Activated CD4-positive, alpha-beta T cell treated with anti-CD3 and anti-CD28 coated beads, Interleukin-2, Interleukin-4, amounts not matched to agents 100 ng/mL and 50 ng/mL, durations not matched to agents 16 hours and 8 hours (primary cell): ENCODE measurements at regions not wholly inside any gene's neighbourhood (a gene's known extent, or its start where the extent isn't known, plus 50 kb on each side); places are given as distances from the start of the nearest gene placed in this dataset.

Experiments used
- DNase-seq: peaks from one replicate; pipeline ENCODE4 v3.0.0-alpha.2; 2020; ENCODE audit warnings: low spot score

DNA sequence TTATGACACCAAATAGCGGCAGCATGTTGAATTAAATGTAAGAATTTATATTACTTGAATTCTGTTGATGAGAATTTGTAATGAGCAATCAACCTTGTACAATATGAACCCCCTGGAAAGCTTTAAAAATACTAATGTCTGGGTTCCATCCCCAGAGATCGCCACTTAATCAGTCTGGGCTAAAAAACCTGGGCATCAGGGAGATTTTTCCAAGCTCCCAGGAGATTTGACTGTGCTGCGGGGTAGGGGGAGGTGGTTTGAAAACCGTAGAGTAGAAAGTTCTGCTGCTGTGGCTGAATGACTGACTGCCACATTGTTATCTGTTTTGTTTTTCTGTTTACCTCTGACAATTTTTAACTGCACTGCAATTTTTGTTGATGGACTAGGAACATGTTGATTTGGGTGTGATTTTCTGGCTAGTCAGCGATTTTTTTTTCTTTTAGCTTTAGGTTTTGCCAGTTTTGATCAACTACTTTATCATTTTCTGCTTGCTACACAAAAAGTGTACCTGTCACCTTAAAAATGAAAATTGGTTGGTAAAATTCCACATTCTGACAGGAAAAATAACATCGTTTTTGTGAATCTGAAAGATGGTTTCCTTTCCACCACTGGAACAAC, 79.3 kb downstream of the PCTP start:
- DNase-seq, result no peak

DNA sequence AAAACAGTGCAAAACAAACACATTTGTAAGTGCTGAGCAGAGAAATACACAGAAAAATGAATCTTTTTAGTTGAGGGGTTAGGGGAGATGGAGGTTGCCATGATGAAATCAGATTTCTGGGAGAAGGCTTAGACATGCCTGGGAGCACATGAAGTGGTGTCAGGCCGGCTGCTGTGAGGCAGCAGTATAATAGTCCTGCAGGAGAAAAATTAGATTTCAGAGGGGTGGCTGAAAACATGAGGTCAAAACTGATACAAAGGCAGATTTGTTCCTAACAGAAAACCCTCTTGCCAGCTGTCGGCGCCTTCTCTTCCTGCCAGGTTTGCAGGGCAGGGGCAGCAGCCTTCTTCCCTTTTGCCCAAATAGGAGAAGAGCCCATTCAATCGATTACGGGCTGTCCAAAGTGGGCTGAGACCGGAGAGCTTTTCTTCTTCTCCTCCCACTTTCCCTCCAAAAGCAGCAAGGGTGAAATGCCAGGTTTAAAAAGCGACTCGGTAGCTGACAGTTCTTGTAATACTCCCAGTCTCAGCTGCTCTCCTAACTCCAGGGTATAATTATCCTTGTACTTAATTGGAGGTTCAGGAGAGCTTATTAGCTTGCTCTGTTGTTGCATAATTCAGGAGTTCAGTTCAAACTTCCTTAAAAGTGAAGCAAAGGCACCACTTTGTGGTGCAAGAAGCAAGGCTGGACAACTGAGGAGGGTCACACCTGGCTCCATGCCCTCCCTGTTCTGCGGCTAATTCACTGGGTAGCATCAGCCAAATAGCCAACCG, 80.0 kb downstream of the PCTP start:
- no peak for DNase-seq

DNA sequence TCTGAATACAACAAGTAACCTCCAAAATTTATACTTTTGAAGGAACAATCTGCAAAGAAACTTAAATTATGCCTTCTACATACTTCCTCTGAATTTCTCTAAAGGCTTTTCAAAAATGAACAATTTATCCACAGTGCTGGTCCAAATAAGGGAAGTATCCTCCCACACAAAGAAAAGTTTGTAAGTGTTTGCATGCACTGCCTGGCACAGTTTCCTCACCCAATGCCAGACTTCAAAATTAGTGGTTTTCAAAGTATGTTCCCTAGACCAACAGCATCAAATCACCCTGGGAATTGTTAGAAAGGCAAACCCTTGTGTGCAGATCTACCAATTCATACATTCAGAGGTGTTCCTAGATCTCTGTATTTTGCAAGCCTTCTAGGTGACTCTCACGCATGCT, 82.5 kb downstream of the PCTP start:
- DNase-seq, result no peak

DNA sequence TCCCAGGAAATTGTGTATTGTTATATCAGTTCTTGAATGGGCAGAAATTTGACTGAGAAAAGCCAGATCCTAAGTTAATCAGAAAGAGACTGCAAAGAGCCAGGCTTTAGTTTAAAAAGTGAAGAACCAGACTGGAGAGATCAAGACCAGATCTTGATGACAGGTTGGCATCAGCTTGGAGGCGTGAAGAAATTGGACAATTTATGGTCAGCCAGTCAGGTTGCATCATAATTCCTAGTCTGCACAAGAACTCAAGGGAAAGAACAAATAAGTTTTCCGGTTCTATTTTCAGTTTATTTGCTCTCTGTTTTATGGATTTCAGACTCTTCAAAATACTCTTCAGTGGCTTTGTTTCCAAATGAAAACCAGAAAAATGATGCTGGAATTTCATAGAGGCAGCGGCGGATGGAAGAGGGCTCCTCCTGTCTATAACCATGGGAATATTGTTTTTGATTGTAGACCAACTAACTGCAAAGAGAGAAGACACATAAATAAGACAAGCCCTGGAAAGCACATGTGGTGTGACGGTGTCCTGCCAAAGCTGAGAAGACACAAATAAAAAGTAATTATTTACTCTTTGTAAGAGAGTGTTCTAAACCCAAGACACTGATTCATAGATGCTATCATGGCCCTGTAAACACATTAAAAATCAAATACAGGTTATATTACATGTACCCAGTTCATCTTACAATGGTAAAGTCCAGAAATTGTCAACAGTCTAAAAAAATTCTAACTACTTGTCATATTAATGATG, 91.7 kb downstream of the PCTP start:
- DNase-seq, result no peak

DNA sequence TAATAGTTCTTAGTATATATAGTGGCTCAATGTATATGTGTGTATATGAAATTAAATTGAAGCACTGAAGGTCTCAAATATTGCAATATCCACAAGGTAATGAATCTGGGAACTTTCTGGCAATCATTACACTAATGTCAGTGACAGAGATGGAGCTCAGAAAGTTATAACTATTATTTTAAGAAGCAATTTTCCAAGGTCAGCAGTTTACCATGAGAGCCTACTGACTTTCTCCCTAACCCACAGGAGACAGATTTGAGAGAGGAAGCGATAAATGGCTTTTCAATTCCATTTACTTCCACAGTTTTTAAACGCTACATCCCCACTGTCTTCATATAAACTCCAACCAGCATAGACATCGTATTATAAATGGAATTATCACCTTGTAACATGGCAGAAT, 92.9 kb downstream of the PCTP start:
- DNase-seq, result no peak

DNA sequence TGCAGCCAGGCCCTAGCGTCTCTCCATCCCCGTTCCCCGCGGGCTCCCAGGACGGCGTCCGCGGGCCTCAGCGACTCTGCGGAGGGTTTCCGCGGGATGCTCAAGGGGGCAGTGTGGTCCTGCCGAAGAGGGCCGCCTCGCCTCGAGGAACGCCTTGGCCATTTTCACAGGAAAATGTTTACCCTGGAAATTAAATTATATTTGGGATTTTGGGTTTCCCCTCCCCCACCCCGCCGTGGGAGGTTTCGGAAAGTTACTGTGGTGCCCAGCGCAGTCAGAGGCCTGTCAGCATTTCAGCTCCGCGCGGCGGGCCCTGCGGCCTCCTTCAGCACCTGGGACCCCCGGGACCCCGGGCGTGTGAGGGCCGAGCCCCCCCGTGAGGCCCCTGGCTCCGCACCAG, 94.5 kb downstream of the PCTP start:
- peak; percentile 3 for DNase-seq

DNA sequence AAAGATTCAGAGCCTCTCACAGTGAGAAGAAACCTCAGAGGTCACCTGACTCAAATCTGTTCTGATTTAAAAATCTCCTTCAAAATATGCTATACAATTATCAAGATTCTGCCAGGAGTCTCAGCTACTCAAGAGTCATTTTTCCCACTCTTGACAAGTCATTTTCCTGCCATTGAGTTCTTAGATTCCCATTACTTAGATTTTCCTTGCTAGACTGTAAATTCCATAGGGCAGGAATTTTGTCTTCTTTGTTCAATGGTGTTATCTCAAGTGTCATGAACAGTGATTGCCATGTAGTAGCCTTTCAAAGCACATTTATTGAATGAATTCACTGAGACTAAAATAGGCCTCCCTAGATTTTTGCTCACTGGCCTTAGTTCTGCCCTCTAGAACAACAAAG, 95.9 kb downstream of the PCTP start:
- no peak for DNase-seq

DNA sequence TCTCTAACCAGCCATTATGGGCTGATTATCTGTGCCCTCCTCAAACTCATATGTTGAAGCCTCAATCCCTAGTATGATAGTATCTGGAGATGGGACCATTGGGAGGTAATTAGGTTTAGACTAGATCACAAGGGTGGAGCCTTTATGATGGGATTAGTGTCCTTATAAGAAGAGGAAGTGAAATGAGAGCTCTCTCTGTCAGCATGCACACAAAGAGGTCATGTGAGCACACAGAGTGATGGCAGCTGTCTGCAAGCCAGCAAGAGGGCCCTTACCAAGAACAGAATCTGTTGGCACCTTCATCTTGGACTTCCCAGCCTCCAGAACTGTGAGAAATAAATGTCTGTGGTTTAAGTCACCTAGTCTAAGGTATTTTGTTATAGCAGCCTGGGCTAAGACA, 101.9 kb downstream of the PCTP start:
- no peak for DNase-seq

DNA sequence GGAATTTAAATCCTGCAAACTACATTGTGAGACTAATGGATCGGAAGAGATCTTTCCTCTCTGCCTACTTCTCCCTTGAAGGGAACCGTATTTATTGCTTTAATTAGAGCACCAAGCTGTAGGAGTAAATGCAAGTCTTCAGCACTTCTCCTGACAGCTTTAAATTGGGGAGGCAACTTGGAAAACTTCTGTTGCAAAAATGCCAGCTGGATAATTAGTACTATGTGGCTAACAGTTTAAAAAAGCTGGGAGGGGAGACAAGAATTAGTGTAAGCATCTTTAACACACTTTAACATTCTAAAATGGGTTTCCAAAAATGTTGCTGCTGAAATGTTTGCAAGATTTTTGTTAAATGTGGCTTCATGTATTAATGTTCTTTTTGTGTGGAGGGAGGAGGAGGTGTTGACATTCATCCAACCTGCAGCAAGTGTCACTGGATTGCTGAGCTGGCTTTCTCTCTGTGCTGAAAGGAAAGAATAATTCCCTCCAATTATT, 108.5 kb downstream of the PCTP start:
- no peak for DNase-seq

DNA sequence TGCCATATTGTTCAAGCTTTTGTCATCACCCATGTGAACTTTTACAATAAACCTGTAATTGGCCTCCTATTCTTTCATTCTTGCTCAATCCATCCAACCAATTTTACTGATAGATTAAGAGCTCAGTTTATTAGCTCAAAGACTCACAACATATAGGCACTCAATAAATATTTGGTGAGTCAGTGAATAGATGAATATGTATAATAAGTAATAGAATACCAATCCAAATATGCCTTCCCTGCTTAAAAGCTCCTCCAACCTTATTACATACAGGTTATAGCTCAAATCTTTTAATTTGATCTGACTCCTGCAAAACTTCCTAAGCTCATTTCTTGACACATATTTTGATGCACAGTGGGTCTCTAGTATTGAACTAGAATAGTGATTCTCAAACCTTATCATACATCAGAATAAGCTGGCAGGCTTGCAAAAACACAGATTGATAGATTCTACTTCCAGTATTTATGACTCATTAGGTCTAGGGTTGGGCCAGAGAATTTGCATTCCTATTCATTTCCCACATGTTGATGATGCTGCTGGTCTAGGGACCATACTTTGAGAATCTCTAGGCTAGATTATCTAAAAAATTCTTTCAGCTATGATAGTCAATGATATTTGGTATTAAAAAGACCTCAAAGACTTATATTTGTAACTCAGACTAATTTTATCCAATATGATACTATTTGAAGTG, 114.4 kb downstream of the PCTP start:
- no peak for DNase-seq

DNA sequence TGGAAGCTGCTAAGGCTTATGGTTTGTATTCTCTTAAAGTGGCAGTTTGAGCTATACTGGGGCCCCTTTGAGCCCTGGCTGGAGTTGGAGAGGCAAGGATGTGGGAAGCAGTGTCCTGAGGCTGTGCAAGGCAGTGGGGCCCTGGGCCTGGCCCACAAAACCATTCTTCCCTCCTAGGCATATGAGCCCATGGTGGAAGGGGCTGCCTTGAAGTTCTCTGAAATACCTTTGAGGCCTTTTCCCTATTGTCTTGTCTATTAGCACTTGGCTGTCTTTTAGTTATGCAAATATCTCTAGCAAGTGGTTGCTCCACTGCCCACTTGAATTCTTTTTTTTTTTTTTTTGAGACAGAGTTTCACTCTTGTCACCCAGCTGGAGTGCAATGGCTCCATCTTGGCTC, 119.2 kb downstream of the PCTP start:
- DNase-seq, result no peak

DNA sequence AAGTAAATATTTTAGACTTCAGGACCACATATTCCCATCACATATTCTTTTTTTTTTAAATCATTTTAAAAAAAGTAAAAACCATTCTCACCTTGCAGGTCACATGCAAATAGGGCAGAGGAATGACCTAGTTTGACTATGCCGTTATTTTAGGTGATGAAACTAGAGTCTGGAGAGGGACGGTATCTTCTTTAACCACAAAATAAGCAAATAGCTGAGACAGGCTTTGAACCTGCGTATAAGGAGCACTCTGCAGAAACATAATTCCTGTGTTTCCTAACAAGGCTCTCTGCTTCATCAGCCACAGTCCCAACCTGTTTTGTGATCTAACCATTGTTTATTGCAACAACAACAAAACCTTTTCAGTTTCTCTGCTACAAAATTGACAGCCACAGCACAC, 121.5 kb downstream of the PCTP start:
- no peak for DNase-seq

DNA sequence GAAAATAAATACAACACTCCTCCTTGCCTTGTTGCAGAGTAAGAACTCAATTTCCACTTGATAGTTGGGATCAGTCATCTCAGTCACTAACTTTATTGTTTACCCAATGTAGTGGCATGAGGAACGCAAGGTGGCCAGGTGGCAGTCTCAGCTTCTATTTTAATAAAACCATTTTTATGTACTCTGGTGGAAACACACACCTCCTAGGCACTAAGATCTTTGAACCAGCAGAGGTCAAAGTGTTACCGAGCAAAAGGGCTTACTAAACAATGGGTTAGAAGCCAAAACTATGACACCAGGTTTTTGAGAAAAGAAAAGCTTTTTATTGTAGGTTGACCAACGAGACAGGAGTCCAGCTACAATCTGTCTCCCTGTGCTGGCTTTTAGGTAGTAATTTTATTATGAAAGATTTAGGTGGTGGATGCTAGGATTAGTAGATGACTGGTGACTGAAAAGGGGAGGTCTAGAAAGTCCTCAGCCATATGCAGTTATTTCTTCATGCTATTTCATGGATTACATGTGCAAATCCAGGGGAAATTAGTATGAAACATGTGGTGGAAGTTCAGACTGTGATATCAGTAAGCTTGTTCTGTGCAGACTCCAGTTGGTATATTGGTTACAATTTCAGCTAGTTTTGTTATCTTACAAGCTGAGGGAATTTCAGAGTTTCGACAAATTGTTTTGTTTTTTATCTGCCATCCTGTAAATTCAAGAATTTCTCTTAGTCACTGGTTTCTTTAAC, 122.3 kb downstream of the PCTP start:
- DNase-seq, result no peak

DNA sequence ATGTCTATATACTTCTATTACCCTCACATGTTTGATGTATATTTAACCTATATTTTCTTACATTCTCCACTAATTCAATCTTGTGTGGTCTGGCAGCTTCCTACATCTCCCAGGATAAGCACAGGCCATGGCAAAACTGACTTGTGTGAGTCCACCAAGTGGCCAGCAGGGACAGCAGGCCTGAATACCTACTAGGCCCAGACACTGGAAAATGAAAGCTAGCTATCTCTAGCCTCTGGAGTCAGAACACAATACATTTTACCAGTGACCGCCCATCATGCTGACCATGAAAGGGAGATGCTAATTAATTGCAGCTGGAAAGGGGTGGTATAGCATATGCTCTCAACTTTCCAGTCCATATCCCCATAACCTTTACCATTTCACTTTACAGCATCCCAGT, 132.3 kb downstream of the PCTP start:
- DNase-seq, result no peak

DNA sequence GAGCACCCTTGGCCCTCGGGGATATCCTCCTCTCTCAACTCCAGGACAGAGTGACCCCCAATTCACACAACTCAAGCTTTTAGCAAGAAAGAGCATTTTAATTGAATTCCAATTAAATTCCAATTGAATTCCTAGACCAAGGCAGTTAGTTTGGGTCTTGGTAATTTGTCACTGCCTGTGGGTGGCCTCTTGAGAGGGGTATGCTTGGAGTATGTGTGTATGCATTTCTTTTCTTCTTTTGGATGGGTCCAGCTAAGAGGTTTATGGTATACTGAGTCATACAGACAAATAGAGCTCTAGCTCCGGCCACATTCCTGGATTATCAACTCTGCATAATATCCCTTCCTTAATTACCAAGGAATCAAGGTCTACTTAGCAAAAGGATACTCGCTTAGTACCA, 136.7 kb downstream of the PCTP start:
- no peak for DNase-seq

DNA sequence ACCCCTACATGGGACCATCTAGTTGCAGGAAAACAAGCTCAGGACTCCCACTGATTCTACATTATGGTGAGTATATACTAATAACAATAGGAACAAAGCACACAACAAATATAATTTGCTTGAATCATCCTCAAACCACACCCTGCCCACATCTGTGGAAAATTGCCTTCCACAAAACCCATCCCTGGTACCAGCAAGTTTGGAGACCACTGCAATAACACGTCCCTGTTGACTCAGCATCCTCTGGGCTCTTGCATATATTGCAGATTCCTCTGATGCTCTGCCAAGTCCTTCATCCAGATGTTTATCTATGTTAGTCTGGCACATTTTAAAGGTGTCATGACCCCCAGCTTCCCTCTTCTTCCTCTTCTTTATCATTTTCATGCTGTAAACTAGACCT, 138.4 kb downstream of the PCTP start:
- DNase-seq, result no peak

DNA sequence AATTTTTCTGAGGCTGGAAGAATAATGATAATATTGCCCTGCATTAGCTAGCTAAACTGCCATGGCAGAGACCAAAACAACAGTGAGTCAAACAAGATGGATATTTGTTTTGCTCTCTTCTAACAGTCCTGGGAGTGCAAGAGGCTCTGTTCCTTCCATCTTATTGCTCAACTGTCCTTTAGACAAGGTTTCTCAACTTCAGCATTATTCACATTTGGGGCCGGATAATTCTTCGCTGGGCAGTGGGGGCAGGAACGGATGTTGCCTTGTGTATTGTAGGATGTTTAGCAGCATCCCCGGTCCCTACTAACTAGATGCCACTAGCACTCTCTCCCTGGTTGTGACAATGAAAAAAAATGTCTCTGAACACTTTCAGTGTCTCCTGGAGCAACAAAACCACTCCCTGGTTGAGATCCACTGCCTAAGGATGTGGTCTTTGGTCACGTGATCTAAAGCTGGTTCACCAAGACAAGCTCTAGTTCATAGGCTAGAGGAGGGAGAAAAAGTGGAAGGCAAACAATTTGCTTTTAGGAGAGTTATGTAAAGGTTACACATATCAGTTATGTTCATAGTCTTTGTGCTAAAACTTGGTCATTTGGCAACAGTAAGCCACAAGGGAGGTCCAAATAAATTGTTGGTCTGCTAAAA, 144.4 kb downstream of the PCTP start:
- DNase-seq, result no peak

DNA sequence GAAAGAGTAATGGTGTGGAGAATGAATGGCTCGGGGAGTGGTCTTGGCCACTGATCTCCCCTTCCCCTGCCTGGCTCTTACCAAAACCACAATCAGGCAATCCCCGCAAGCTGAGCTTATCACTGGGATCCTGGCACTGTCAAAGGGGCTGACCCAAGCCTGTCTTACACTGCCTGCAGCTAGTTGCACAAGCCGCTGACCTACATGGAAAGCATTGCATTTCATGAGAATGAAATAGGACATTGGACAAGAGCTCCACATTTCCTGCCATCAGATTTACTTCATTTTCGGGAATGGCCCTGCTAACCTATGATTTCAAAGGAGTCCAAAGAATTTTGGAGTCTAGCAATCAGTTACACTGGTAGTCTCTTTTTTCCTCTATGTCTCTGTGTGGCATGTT, 146.4 kb downstream of the PCTP start:
- DNase-seq, result no peak

DNA sequence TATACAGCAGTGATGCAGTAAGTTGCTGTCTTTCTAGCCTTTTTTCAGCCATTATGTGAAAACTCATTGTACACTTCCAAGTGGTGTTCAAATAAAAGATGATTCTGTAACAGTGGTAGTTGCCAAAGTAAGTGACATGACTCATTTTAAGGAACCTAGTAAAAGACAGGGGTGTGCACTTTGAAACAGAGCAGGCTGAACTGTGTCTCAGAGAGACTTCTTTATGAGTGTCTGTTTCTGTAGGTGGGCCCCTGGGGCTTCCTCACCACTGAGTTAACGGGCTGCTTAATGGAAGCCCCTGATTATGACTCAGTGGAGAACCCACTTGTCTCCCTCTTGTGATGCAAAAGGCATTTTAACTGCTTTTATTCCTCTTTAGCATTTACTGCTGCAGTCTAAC, 147.3 kb downstream of the PCTP start:
- DNase-seq, result no peak

DNA sequence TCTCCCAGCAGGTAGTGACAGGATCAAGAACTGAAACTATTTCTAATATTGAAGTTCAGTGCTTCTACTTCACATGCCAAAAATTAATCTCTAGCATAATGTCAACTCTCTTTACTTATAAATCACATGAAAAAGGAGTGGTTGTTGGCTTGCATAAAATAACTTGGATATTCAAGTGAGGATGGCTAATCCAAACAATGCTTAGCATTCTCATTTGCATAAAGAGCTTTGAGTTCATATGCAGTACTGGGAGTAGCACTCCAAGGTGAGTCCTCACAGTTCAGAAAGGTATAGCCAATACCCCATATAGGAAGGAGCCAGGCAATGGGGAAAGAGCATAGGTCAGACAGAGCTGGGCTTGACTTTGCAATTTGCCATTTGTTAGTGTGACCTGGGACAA, 149.3 kb downstream of the PCTP start:
- no peak for DNase-seq

DNA sequence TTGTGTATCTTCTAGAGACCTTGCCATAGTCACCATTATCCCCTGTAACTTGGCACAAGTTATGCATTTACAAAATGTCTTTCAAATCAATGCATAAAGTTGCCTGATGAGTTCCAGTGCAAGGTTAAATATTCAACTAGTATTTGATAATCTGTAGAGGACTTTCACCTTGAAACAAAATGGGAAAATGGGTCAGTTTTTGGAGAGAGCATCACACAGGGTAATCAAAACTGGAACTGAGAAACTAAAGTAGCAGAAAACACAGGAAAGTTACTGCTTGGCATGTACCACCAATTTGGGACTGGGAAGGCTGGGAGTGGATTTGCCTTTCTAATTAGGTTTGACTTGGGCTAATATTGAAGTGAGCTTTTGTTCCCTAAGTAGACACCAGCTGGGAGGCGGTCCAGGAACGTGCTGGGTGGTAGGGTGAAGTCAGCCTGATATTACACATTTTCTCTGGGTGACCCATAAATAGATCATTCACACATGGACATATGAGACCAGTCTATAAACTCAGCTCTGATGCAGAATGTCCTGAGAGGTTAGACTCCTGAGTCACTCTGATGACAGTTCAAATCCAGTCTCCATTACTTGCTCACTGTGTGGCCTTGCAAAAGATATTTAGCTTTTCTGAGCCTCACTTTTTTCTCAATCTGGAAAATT, 152.3 kb downstream of the PCTP start:
- no peak for DNase-seq
